PC-3 (cell line): ENCODE measurements at regions not wholly inside any gene's neighbourhood (a gene's known extent, or its start where the extent isn't known, plus 50 kb on each side); places are given as distances from the start of the nearest gene placed in this dataset.

ENCODE experiments used
- ATAC-seq: fragments of 200-7000 bp; cut with Tn5 transposase; 2 replicates; pipeline ENCODE4 v1.9.1; 2020; ENCODE audit warnings: mild to moderate bottlenecking, moderate library complexity
- BruUV-seq: library from RNA; stranded (reverse); fragments of 400-500 nt; replicated peaks from 2 replicates; lab custom pipeline; 2021; lab: Mats Ljungman, UMichigan
- CTCF ChIA-PET: fragments of 300-600 bp; sonication (Branson Sonifier 250); formaldehyde crosslinking; loops from one replicate; lab custom pipeline; 2022; ENCODE audit warnings: antibody characterized with exemption; lab: Charles Lee
- POLR2A ChIA-PET: fragments of 300-600 bp; sonication (Branson Sonifier 250); formaldehyde crosslinking; loops from one replicate; lab custom pipeline; 2022; ENCODE audit warnings: antibody characterized with exemption; ENCODE audit not compliant: unreplicated experiment; lab: Charles Lee
- DNase-seq: peaks from one replicate; pipeline ENCODE4 v3.0.0-alpha.2; 2015
- H2AFZ ChIP-seq: fragments of 300-600 bp; sonication (generic); 2 replicates; pipeline ENCODE4 v1.6.0; 2016; ENCODE audit warnings: antibody characterized with exemption, low read length
- H3F3A ChIP-seq: fragments of 300-600 bp; sonication (generic); one replicate; pipeline ENCODE4 v1.6.0; 2017; ENCODE audit warnings: antibody characterized with exemption, low read length, control low read depth, mild to moderate bottlenecking; ENCODE audit not compliant: unreplicated experiment
- H3K27ac ChIP-seq: fragments of 300-600 bp; sonication (generic); 2 replicates; pipeline ENCODE4 v1.5.1; 2016; ENCODE audit warnings: mild to moderate bottlenecking, low read length
- H3K27me3 ChIP-seq: fragments of 300-600 bp; sonication (generic); 2 replicates; pipeline ENCODE4 v1.6.1; 2016; ENCODE audit warnings: low read length, mixed read lengths
- H3K36me3 ChIP-seq: fragments of 300-600 bp; sonication (generic); 2 replicates; pipeline ENCODE4 v1.6.1; 2016; ENCODE audit warnings: low read depth, mixed run types, low read length, mixed read lengths
- H3K4me1 ChIP-seq: fragments of 300-600 bp; sonication (generic); 2 replicates; pipeline ENCODE4 v1.5.1; 2016; ENCODE audit warnings: low read length; ENCODE audit not compliant: insufficient read depth
- H3K4me2 ChIP-seq: fragments of 300-600 bp; sonication (generic); 2 replicates; pipeline ENCODE4 v1.6.0; 2016; ENCODE audit warnings: low read length
- H3K4me3 ChIP-seq: fragments of 300-600 bp; sonication (generic); 2 replicates; pipeline ENCODE4 v1.5.1; 2016; ENCODE audit warnings: mild to moderate bottlenecking, low read length, mixed read lengths
- H3K79me2 ChIP-seq: fragments of 300-600 bp; sonication (generic); 2 replicates; pipeline ENCODE4 v1.6.1; 2017; ENCODE audit warnings: low read length, mixed read lengths
- H3K9ac ChIP-seq: fragments of 300-600 bp; sonication (generic); 2 replicates; pipeline ENCODE4 v1.6.0; 2016; ENCODE audit warnings: mild to moderate bottlenecking, low read length
- H3K9me2 ChIP-seq: fragments of 300-600 bp; sonication (generic); replicated peaks from 2 replicates; pipeline ENCODE4 v1.6.1; 2016; ENCODE audit warnings: mixed run types, low read length, mixed read lengths
- H3K9me3 ChIP-seq: fragments of 300-600 bp; sonication (generic); 2 replicates; pipeline ENCODE4 v1.6.1; 2016; ENCODE audit warnings: low read length, mixed read lengths
- H4K20me1 ChIP-seq: fragments of 300-600 bp; sonication (generic); 2 replicates; pipeline ENCODE4 v1.6.1; 2016; ENCODE audit warnings: low read length, mixed read lengths
- EZH2 ChIP-seq: fragments of 300-600 bp; sonication (generic); IDR thresholded peaks from one replicate; pipeline ENCODE4 v1.6.1; 2017; ENCODE audit warnings: antibody characterized with exemption, mild to moderate bottlenecking, low read length; ENCODE audit not compliant: unreplicated experiment
- EZH2phosphoT487 ChIP-seq: fragments of 300-600 bp; sonication (generic); IDR thresholded peaks from 2 replicates; pipeline ENCODE4 v1.6.1; 2018; ENCODE audit warnings: mild to moderate bottlenecking, antibody characterized with exemption, low read length, borderline replicate concordance
- intact Hi-C: fragments of 100-400 bp; cut with micrococcal nuclease; formaldehyde crosslinking; loops from 2 replicates; pipeline ENCODE4 v1.9.0; 2023
- TF ChIP-seq, protein P1 (sequence below): fragments of 300-600 bp; sonication (generic); conservative IDR thresholded peaks from 2 replicates; pipeline ENCODE4 v1.5.1; 2017; ENCODE audit warnings: antibody characterized with exemption, low read depth, mild to moderate bottlenecking, low read length

DNA sequence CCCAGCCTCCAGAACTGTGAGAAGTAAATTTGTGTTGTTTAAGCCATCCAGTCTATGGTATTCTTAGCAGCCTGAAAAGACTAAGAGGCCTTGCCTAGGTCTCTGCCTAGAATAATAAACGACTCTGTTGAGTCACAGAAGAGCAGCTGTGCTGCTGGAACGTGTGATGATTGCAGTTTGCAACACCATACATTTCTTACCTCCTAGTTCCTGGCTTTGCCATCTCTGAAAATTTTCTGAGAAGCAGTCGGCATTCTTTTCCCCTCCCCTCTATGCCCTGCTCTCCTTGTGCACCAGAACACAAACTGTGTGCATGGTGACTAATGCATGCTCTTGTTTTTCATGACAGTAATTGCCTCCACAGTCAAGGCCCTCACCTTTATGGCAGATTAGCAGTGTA, 301.3 kb downstream of the IL20RB start:
- POLR2A ChIA-PET: no interaction called here
- H3K4me2 ChIP-seq: no peak overlapping the region
- no peak for DNase-seq
- H3F3A ChIP-seq: no peaks in the 10 kb centered on the region
- H3K9me3 ChIP-seq: no peaks in the 10 kb centered on the region
- no peak overlapping the region for H3K27ac ChIP-seq
- no peak overlapping the region for H3K9ac ChIP-seq
- no peak for ATAC-seq
- no peaks in the 10 kb centered on the region for H4K20me1 ChIP-seq
- BruUV-seq: no TSS peak
- no peaks in the 10 kb centered on the region for H3K79me2 ChIP-seq
- CTCF ChIA-PET: no interaction called here
- no peaks in the 10 kb centered on the region for H3K4me1 ChIP-seq
- no peak overlapping the region for H2AFZ ChIP-seq
- no peaks in the 10 kb centered on the region for H3K9me2 ChIP-seq
- H3K27me3 ChIP-seq: no peaks in the 10 kb centered on the region; the same call in 1 of the 2 replicates
- TF ChIP-seq, protein P1, sequence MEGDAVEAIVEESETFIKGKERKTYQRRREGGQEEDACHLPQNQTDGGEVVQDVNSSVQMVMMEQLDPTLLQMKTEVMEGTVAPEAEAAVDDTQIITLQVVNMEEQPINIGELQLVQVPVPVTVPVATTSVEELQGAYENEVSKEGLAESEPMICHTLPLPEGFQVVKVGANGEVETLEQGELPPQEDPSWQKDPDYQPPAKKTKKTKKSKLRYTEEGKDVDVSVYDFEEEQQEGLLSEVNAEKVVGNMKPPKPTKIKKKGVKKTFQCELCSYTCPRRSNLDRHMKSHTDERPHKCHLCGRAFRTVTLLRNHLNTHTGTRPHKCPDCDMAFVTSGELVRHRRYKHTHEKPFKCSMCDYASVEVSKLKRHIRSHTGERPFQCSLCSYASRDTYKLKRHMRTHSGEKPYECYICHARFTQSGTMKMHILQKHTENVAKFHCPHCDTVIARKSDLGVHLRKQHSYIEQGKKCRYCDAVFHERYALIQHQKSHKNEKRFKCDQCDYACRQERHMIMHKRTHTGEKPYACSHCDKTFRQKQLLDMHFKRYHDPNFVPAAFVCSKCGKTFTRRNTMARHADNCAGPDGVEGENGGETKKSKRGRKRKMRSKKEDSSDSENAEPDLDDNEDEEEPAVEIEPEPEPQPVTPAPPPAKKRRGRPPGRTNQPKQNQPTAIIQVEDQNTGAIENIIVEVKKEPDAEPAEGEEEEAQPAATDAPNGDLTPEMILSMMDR: no peak
- TF ChIP-seq EZH2 (no peak), EZH2phosphoT487 (no peak)
- H3K4me3 ChIP-seq: no peak overlapping the region
- H3K36me3 ChIP-seq: no peaks in the 10 kb centered on the region
- intact Hi-C loops: no loop called here

DNA sequence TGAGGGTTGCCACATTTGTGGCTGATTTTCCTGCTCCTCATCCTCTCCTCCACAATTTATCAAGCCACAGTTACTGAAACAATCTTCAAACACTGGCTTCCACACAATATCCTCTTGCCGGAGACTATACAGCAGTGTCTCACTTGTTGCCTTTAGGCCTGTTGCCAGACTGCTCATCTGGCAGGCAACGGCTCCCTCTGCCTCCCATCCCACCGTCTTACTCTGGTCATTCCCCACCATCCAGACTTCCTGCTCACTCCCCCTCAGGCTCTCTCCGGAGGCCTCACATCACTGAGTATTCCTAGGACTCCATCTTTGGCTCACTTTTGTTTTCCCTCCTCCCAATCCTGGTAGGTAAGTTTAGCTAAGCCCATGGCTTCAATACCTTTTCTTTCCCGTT, 301.9 kb downstream of the IL20RB start:
- H3K27ac ChIP-seq: no peak overlapping the region
- H3K4me2 ChIP-seq: no peak overlapping the region
- intact Hi-C loops: no loop called here
- ChIA-PET POLR2A (no interaction called here), CTCF (no interaction called here)
- BruUV-seq: no TSS peak
- H4K20me1 ChIP-seq: no peaks in the 10 kb centered on the region
- no peak overlapping the region for H3K4me3 ChIP-seq
- H3K9me3 ChIP-seq: no peaks in the 10 kb centered on the region
- no peak for DNase-seq
- no peak overlapping the region for H2AFZ ChIP-seq
- H3K36me3 ChIP-seq: no peaks in the 10 kb centered on the region
- no peaks in the 10 kb centered on the region for H3K9me2 ChIP-seq
- H3K27me3 ChIP-seq: peaks cover 4% of the 10 kb centered on the region; the same call in 1 of the 2 replicates
- TF ChIP-seq, protein P1: no peak
- TF ChIP-seq EZH2phosphoT487 (no peak), EZH2 (no peak)
- H3F3A ChIP-seq: no peaks in the 10 kb centered on the region
- H3K79me2 ChIP-seq: no peaks in the 10 kb centered on the region
- no peaks in the 10 kb centered on the region for H3K4me1 ChIP-seq
- no peak overlapping the region for H3K9ac ChIP-seq
- ATAC-seq: no peak

DNA sequence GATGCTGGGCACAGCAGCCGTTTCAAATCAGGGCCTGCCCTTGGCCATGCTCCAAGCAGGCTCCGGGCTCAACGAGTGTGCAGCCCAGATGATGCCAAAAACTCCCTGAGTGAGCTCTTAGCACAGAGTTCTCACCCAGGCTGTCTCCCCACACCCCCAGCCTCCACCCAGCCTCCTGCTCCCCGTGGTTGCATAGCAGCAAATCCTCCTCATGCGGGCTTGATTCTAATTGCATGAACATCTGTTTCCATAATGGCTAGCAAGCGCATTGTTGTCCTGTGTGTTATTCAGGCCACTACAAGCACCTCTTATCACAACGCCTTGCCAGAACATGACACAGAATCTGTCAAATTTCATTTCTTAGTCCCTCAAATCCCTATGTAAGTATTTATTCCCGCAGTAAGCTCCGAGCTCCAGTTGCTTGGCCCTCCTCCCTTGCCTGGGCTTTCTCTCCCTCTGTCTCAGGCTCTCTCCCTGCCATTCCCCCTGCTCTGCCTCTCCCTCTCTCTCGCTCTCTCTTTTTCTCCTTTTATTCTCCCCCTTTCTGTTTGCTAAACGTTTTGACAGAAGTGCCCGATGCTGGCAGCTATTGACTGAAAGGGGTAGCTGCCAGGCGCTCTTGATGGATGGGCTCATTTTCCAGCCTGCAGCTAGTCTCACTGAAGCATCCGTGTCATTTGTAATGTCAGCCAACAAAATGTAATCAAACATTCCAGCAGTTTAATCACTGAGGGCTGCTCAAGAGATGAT, 306.5 kb downstream of the IL20RB start:
- ChIA-PET POLR2A (no interaction called here), CTCF (no interaction called here)
- no peaks in the 10 kb centered on the region for H3K79me2 ChIP-seq
- no peak overlapping the region for H3K9ac ChIP-seq
- H4K20me1 ChIP-seq: no peaks in the 10 kb centered on the region
- H3K9me3 ChIP-seq: no peaks in the 10 kb centered on the region
- no TSS peak for BruUV-seq
- H3K4me2 ChIP-seq: no peak overlapping the region
- H3K27me3 ChIP-seq: peaks cover 4% of the 10 kb centered on the region; the same call in 1 of the 2 replicates
- intact Hi-C loops: no loop called here
- TF ChIP-seq, protein P1: no peak
- no peak overlapping the region for H2AFZ ChIP-seq
- H3F3A ChIP-seq: no peaks in the 10 kb centered on the region
- no peak overlapping the region for H3K4me3 ChIP-seq
- H3K4me1 ChIP-seq: no peaks in the 10 kb centered on the region
- H3K27ac ChIP-seq: no peak overlapping the region
- H3K9me2 ChIP-seq: no peaks in the 10 kb centered on the region
- DNase-seq: no peak
- no peak for ATAC-seq
- H3K36me3 ChIP-seq: no peaks in the 10 kb centered on the region
